Small intestine (tissue), 7 donors: ENCODE measurements at regions not wholly inside any gene's neighbourhood (a gene's known extent, or its start where the extent isn't known, plus 50 kb on each side); places are given as distances from the start of the nearest gene placed in this dataset.

Source experiments
- DNase-seq, 2 donors: peaks; one replicate each; pipeline versions ENCODE4 v3.0.0 to v3.0.0-alpha.2; 2013
- FAIRE-seq: peaks from 2 replicates; lab custom pipeline; 2012; peaks lifted over from hg19 to GRCh38; lab: Jason Lieb, UNC
- H3K27ac ChIP-seq, 3 donors: one replicate each; pipeline ENCODE4 v1.5.1; 2013; ENCODE audit warnings: low read length in 2 of 3, mild to moderate bottlenecking in 2 of 3, control low read depth in 1 of 3, inconsistent platforms in 1 of 3, low read depth in 1 of 3, moderate library complexity in 1 of 3
- H3K27me3 ChIP-seq, 3 donors: one replicate each; pipeline ENCODE4 v1.6.1; 2013; ENCODE audit warnings: low read length in 3 of 3, inconsistent platforms in 1 of 3; ENCODE audit not compliant: control insufficient read depth in 3 of 3, insufficient read depth in 3 of 3
- H3K36me3 ChIP-seq, 3 donors: one replicate each; pipeline ENCODE4 v1.6.1; 2013; ENCODE audit warnings: low read length in 3 of 3, inconsistent platforms in 1 of 3, low read depth in 1 of 3, mild to moderate bottlenecking in 1 of 3, moderate library complexity in 1 of 3; ENCODE audit not compliant: control insufficient read depth in 3 of 3, insufficient read depth in 2 of 3
- H3K4me1 ChIP-seq, 3 donors: one replicate each; pipeline ENCODE4 v1.6.1; 2013; ENCODE audit warnings: low read length in 2 of 3, inconsistent platforms in 1 of 3, low read depth in 1 of 3, mild to moderate bottlenecking in 1 of 3, moderate library complexity in 1 of 3; ENCODE audit not compliant: control insufficient read depth in 3 of 3, insufficient read depth in 2 of 3
- H3K4me3 ChIP-seq, 3 donors: one replicate each; pipeline ENCODE4 v1.5.1; 2013; ENCODE audit warnings: low read length in 3 of 3, control low read depth in 1 of 3, inconsistent platforms in 1 of 3, low read depth in 1 of 3, mild to moderate bottlenecking in 1 of 3, moderate library complexity in 1 of 3
- H3K9me3 ChIP-seq, 2 donors: one replicate each; pipeline ENCODE4 v1.6.1; 2013; ENCODE audit warnings: low read depth in 1 of 2, low read length in 1 of 2; ENCODE audit not compliant: control insufficient read depth in 2 of 2, insufficient read depth in 1 of 2
- WGBS, 3 donors: extraction: QIAGEN DNeasy Blood & Tissue Kit; methylation state at CpG; one replicate each; pipeline ENCODE4 v1.1.7; 2013; 5-methylcytosine and 5-hydroxymethylcytosine counted together
- donor health status: healthy with polysubstance abuse.
- donor health status: control.
- donor health status: control.
- donor health status: Bipolar disorder and iron deficiency.
- donor health status: healthy.

GRCh38 chr2:9156483-9156882 lies 50.1 kb upstream of the ASAP2 start:
- no peak for FAIRE-seq
- WGBS, 3 donors, result 92 to 95% (median 93%) methylated on average over 3 of the region's 3 CpGs
- Histone ChIP-seq H3K4me3 (no peak overlapping the region), H3K27ac (no peak overlapping the region), H3K9me3 (peaks cover 0 to 3% of the 10 kb centered on the region in 2 donors), H3K36me3 (no peaks in the 10 kb centered on the region), H3K4me1 (peaks cover 0 to 5% (median 0%) of the 10 kb centered on the region in 3 donors), H3K27me3 (no peaks in the 10 kb centered on the region)
- no peak for DNase-seq

GRCh38 chr2:9154061-9154460 lies 52.6 kb upstream of the ASAP2 start:
- WGBS, 3 donors, result 91 to 94% (median 93%) methylated on average over 2 of the region's 2 CpGs
- DNase-seq (no peak), FAIRE-seq (no peak)
- Histone ChIP-seq H3K4me3 (no peak overlapping the region), H3K27ac (no peak overlapping the region), H3K4me1 (peaks cover 0 to 5% (median 0%) of the 10 kb centered on the region in 3 donors), H3K9me3 (peaks cover 0 to 3% of the 10 kb centered on the region in 2 donors), H3K36me3 (no peaks in the 10 kb centered on the region), H3K27me3 (no peaks in the 10 kb centered on the region)

- H3K27me3 ChIP-seq, result no peaks in the 10 kb centered on the region
- no peak overlapping the region for H3K27ac ChIP-seq
- H3K9me3 ChIP-seq, result peaks cover 0 to 3% of the 10 kb centered on the region in 2 donors
- H3K4me3 ChIP-seq, result no peak overlapping the region
- 77 to 86% (median 84%) methylated on average over 4 of the region's 4 CpGs for WGBS, 3 donors
- DNase-seq (no peak), FAIRE-seq (no peak)
- peaks cover 0 to 5% (median 0%) of the 10 kb centered on the region in 3 donors for H3K4me1 ChIP-seq
- no peaks in the 10 kb centered on the region for H3K36me3 ChIP-seq
Measured at GRCh38 chr2:9153643-9153980, 53.0 kb upstream of the ASAP2 start.

- no peak for DNase-seq
- 28 to 49% (median 42%) methylated on average over 17 of the region's 17 CpGs for WGBS, 3 donors
- Histone ChIP-seq H3K27me3 (no peaks in the 10 kb centered on the region), H3K27ac (no peak overlapping the region), H3K4me3 (no peak overlapping the region), H3K9me3 (peaks cover 0 to 3% of the 10 kb centered on the region in 2 donors), H3K4me1 (peaks cover 0 to 5% (median 0%) of the 10 kb centered on the region in 3 donors), H3K36me3 (no peaks in the 10 kb centered on the region)
- FAIRE-seq, result no peak
Measured at GRCh38 chr2:9152975-9153642, 53.5 kb upstream of the ASAP2 start.

GRCh38 chr2:9150906-9151305 lies 55.7 kb upstream of the ASAP2 start:
- DNase-seq (no peak), FAIRE-seq (no peak)
- Histone ChIP-seq H3K27ac (no peak overlapping the region), H3K9me3 (peaks cover 0 to 3% of the 10 kb centered on the region in 2 donors), H3K36me3 (no peaks in the 10 kb centered on the region), H3K27me3 (no peaks in the 10 kb centered on the region), H3K4me1 (peaks cover 0 to 5% (median 0%) of the 10 kb centered on the region in 3 donors), H3K4me3 (no peak overlapping the region)
- WGBS, 3 donors, result 89 to 91% (median 91%) methylated on average over 13 of the region's 13 CpGs

DNA sequence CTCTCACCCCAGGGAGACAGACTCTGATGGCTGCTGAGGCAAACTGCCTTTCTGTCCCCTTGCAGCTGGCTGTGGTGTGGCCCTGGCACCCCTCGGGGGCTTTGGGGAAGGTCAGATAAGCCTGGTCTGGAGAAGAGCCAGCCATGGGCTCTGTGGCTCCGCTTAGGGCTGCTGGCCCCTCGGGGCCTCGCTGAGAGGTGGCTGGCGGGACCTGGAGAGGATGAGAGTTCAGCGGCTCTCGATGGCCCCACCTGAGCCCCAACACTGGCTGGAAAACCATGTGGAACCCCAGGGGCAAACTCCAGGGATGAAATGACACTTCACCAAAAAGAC lies 56.1 kb upstream of the ASAP2 start:
- no peaks in the 10 kb centered on the region for H3K36me3 ChIP-seq
- no peaks in the 10 kb centered on the region for H3K27me3 ChIP-seq
- no peak for FAIRE-seq
- no peak overlapping the region for H3K27ac ChIP-seq
- H3K4me3 ChIP-seq, result no peak overlapping the region
- peaks cover 0 to 3% of the 10 kb centered on the region in 2 donors for H3K9me3 ChIP-seq
- 83 to 87% (median 84%) methylated on average over 7 of the region's 7 CpGs for WGBS, 3 donors
- no peak for DNase-seq
- H3K4me1 ChIP-seq, result peaks cover 0 to 5% (median 0%) of the 10 kb centered on the region in 3 donors

GRCh38 chr2:9149726-9150567 lies 56.7 kb upstream of the ASAP2 start:
- DNase-seq (no peak), FAIRE-seq (no peak)
- 88 to 90% (median 89%) methylated on average over 20 of the region's 20 CpGs for WGBS, 3 donors

DNA sequence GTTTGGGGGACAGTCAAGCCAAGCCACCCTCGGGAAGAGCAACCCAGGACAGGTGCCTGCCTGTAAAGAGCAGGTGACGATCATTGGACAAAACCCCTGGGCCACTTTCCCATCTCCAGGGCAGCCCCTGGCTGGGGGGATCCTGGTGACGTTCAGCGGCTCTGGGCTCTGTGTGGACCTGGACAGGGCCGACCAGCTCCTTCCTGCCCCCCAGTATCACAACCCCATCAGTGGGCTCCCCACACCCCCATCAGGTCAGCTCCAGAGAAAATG lies 57.3 kb upstream of the ASAP2 start:
- no peak overlapping the region for H3K27ac ChIP-seq
- H3K9me3 ChIP-seq, result peaks cover 0 to 3% of the 10 kb centered on the region in 2 donors
- H3K27me3 ChIP-seq, result no peaks in the 10 kb centered on the region
- DNase-seq (no peak), FAIRE-seq (no peak)
- H3K36me3 ChIP-seq, result no peaks in the 10 kb centered on the region
- WGBS, 3 donors, result 81 to 85% (median 83%) methylated on average over 5 of the region's 5 CpGs
- peaks cover 0 to 5% (median 0%) of the 10 kb centered on the region in 3 donors for H3K4me1 ChIP-seq
- H3K4me3 ChIP-seq, result no peak overlapping the region

More at GRCh38 chr2:9149726-9150567, 56.7 kb upstream of the ASAP2 start:
- Histone ChIP-seq H3K9me3 (peaks cover 0 to 3% of the 10 kb centered on the region in 2 donors), H3K36me3 (no peaks in the 10 kb centered on the region), H3K4me3 (no peak overlapping the region), H3K27ac (no peak overlapping the region), H3K27me3 (no peaks in the 10 kb centered on the region), H3K4me1 (peaks cover 0 to 5% (median 0%) of the 10 kb centered on the region in 3 donors)
